Stimulated activated CD8-positive, alpha-beta memory T cell treated with anti-CD3 and anti-CD28 coated beads, Interleukin-4, amount 100 ng/mL, for 48 hours (primary cell): ENCODE measurements at regions not wholly inside any gene's neighbourhood (a gene's known extent, or its start where the extent isn't known, plus 50 kb on each side); places are given as distances from the start of the nearest gene placed in this dataset.

Experiments
- DNase-seq: peaks from one replicate; pipeline ENCODE4 v3.0.0-alpha.2; 2020

GRCh38 chr7:53541475-53541874 lies 506.0 kb downstream of the POM121L12 start:
- DNase-seq = no peak

DNA sequence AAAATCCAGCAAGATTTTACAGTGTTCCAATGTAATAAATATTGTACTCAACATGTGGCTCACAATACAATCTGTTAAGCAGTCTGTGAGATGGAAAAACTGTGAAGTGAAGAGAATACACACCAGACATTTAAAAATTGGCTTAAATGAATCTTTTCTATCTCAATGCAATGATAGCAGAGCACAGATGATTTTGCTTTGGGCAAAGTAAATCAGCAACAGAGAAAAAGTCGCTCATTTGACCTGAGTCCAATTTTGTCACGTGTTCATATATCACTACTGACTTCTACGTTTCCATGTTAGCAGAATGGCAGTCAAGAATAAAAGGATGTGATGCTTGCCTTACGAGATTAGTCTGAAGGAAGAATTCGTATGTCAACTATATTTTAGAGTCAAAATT lies 506.7 kb downstream of the POM121L12 start:
- no peak for DNase-seq
